Stimulated activated CD8-positive, alpha-beta memory T cell treated with anti-CD3 and anti-CD28 coated beads, Interleukin-4, amount 100 ng/mL, for 24 hours (primary cell): ENCODE measurements at regions not wholly inside any gene's neighbourhood (a gene's known extent, or its start where the extent isn't known, plus 50 kb on each side); places are given as distances from the start of the nearest gene placed in this dataset.
"Not testable (repeated sequence)": the region's sequence is repeated elsewhere in the genome, so short reads cannot be mapped to it uniquely, and the experiment has no call there.

Experiments used
- DNase-seq: peaks from one replicate; pipeline ENCODE4 v3.0.0-alpha.2; 2020; ENCODE audit warnings: low read depth

GRCh38 chr16:66050991-66051390 lies 315.5 kb upstream of the CDH5 start:
- no peak for DNase-seq

- no peak for DNase-seq
Observed at GRCh38 chr16:66049865-66050264, 316.6 kb upstream of the CDH5 start.

GRCh38 chr16:66045626-66046025 lies 320.9 kb upstream of the CDH5 start:
- DNase-seq = no peak

- DNase-seq = no peak
Observed at GRCh38 chr16:66044556-66044955, 321.9 kb upstream of the CDH5 start.

- no peak for DNase-seq
Observed at GRCh38 chr16:66044089-66044488, 322.4 kb upstream of the CDH5 start.

GRCh38 chr16:66043326-66043725 lies 323.2 kb upstream of the CDH5 start:
- DNase-seq = no peak

GRCh38 chr16:66042341-66042740 lies 324.1 kb upstream of the CDH5 start:
- DNase-seq = no peak

GRCh38 chr16:66041907-66042306 lies 324.6 kb upstream of the CDH5 start:
- no peak for DNase-seq

- no peak for DNase-seq
Observed at GRCh38 chr16:66039793-66040192, 326.7 kb upstream of the CDH5 start.

- DNase-seq = no peak
Observed at GRCh38 chr16:66036793-66037715, 329.4 kb upstream of the CDH5 start.

GRCh38 chr16:66036184-66036583 lies 330.3 kb upstream of the CDH5 start:
- DNase-seq = no peak

GRCh38 chr16:66035096-66035495 lies 331.4 kb upstream of the CDH5 start:
- no peak for DNase-seq

GRCh38 chr16:66032841-66033240 lies 333.6 kb upstream of the CDH5 start:
- no peak for DNase-seq

GRCh38 chr16:66030036-66030435 lies 336.5 kb upstream of the CDH5 start:
- no peak for DNase-seq

GRCh38 chr16:66028510-66029216 lies 337.8 kb upstream of the CDH5 start:
- no peak for DNase-seq

GRCh38 chr16:66026787-66027330 lies 339.6 kb upstream of the CDH5 start:
- no peak for DNase-seq

- DNase-seq = no peak
Observed at GRCh38 chr16:66026211-66026610, 340.3 kb upstream of the CDH5 start.

- no peak for DNase-seq
Observed at GRCh38 chr16:66025751-66026150, 340.7 kb upstream of the CDH5 start.

- not testable (repeated sequence) for DNase-seq
Observed at GRCh38 chr16:66024567-66024966, 341.9 kb upstream of the CDH5 start.

- no peak for DNase-seq
Observed at GRCh38 chr16:66023481-66023880, 343.0 kb upstream of the CDH5 start.

- no peak for DNase-seq
Observed at GRCh38 chr16:66020642-66021041, 345.8 kb upstream of the CDH5 start.

- DNase-seq = no peak
Observed at GRCh38 chr16:66020046-66020445, 346.4 kb upstream of the CDH5 start.

GRCh38 chr16:66019502-66019901 lies 347.0 kb upstream of the CDH5 start:
- not testable (repeated sequence) for DNase-seq
